HG02763 (cell line): ENCODE measurements at regions not wholly inside any gene's neighbourhood (a gene's known extent, or its start where the extent isn't known, plus 50 kb on each side); places are given as distances from the start of the nearest gene placed in this dataset.

Source experiments
- ATAC-seq: cut with Tn5 transposase; IDR thresholded peaks from one replicate; pipeline ENCODE4 v1.9.1; 2021; ENCODE audit warnings: mild to moderate bottlenecking, moderate library complexity; ENCODE audit not compliant: unreplicated experiment

GRCh38 chr13:81762449-81762848 lies 1421.5 kb upstream of the SPRY2 start:
- ATAC-seq = no peak

GRCh38 chr13:81760316-81760715 lies 1419.4 kb upstream of the SPRY2 start:
- no peak for ATAC-seq

GRCh38 chr13:81757348-81757970 lies 1416.5 kb upstream of the SPRY2 start:
- ATAC-seq = no peak

- ATAC-seq = no peak
These were observed 1404.5 kb upstream of the SPRY2 start for GRCh38 chr13:81745391-81745790.

GRCh38 chr13:81738364-81738763 lies 1397.4 kb upstream of the SPRY2 start:
- no peak for ATAC-seq

- no peak for ATAC-seq
These were observed 1385.3 kb upstream of the SPRY2 start for GRCh38 chr13:81726037-81726726.

GRCh38 chr13:81722456-81722855 lies 1381.5 kb upstream of the SPRY2 start:
- no peak for ATAC-seq

- no peak for ATAC-seq
These were observed 1380.5 kb upstream of the SPRY2 start for GRCh38 chr13:81721400-81721799.

- ATAC-seq = no peak
These were observed 1373.6 kb upstream of the SPRY2 start for GRCh38 chr13:81714513-81714912.

- no peak for ATAC-seq
These were observed 1372.3 kb upstream of the SPRY2 start for GRCh38 chr13:81713201-81713600.

GRCh38 chr13:81697826-81698225 lies 1356.9 kb upstream of the SPRY2 start:
- ATAC-seq = no peak

GRCh38 chr13:81686877-81687276 lies 1346.0 kb upstream of the SPRY2 start:
- ATAC-seq = no peak

GRCh38 chr13:81683521-81683920 lies 1342.6 kb upstream of the SPRY2 start:
- ATAC-seq = no peak

GRCh38 chr13:81682081-81682630 lies 1341.2 kb upstream of the SPRY2 start:
- no peak for ATAC-seq

GRCh38 chr13:81677857-81678256 lies 1336.9 kb upstream of the SPRY2 start:
- no peak for ATAC-seq

- no peak for ATAC-seq
These were observed 1335.1 kb upstream of the SPRY2 start for GRCh38 chr13:81676008-81676407.

GRCh38 chr13:81671064-81671463 lies 1330.1 kb upstream of the SPRY2 start:
- no peak for ATAC-seq

- no peak for ATAC-seq
These were observed 1329.1 kb upstream of the SPRY2 start for GRCh38 chr13:81670048-81670447.

- ATAC-seq = no peak
These were observed 1323.9 kb upstream of the SPRY2 start for GRCh38 chr13:81664872-81665271.

GRCh38 chr13:81659984-81660383 lies 1319.1 kb upstream of the SPRY2 start:
- no peak for ATAC-seq

GRCh38 chr13:81658598-81659370 lies 1317.9 kb upstream of the SPRY2 start:
- no peak for ATAC-seq
